Activated T-helper 17 cell treated with anti-CD3 and anti-CD28 coated beads, Interleukin-2, amount 50 U/mL, for 72 hours (primary cell): ENCODE measurements at regions not wholly inside any gene's neighbourhood (a gene's known extent, or its start where the extent isn't known, plus 50 kb on each side); places are given as distances from the start of the nearest gene placed in this dataset.

Source experiments
- ATAC-seq: fragments of 150-1000 bp; cut with Tn5 transposase; replicated peaks from 2 replicates; pipeline ENCODE4 v1.10.0; 2021; ENCODE audit warnings: mild to moderate bottlenecking, moderate library complexity
- H3K27ac Mint-ChIP-seq: one replicate; pipeline ENCODE4 v1.8.0; 2022; ENCODE audit warnings: mixed read lengths
- H3K27me3 Mint-ChIP-seq: one replicate; pipeline ENCODE4 v1.8.0; 2022; ENCODE audit warnings: mixed read lengths
- H3K36me3 Mint-ChIP-seq: one replicate; pipeline ENCODE4 v1.8.0; 2022; ENCODE audit warnings: low read depth, mild to moderate bottlenecking, mixed read lengths
- H3K4me1 Mint-ChIP-seq: one replicate; pipeline ENCODE4 v1.8.0; 2022; ENCODE audit warnings: mixed read lengths
- H3K4me3 Mint-ChIP-seq: one replicate; pipeline ENCODE4 v1.8.0; 2022; ENCODE audit warnings: mild to moderate bottlenecking, mixed read lengths
- H3K9me3 Mint-ChIP-seq: one replicate; pipeline ENCODE4 v1.8.0; 2022; ENCODE audit warnings: mixed read lengths

GRCh38 chr17:79324194-79324593, 249.6 kb downstream of the ENGASE start:
- no peak overlapping the region for H3K27ac Mint-ChIP-seq
- H3K4me1 Mint-ChIP-seq: no peaks in the 10 kb centered on the region
- no peaks in the 10 kb centered on the region for H3K36me3 Mint-ChIP-seq
- no peak for ATAC-seq
- H3K27me3 Mint-ChIP-seq: peaks cover 49% of the 10 kb centered on the region
- no peaks in the 10 kb centered on the region for H3K9me3 Mint-ChIP-seq
- H3K4me3 Mint-ChIP-seq: no peak overlapping the region

GRCh38 chr17:79323566-79323965, 248.9 kb downstream of the ENGASE start:
- Mint-ChIP-seq H3K36me3 (no peaks in the 10 kb centered on the region), H3K4me1 (no peaks in the 10 kb centered on the region), H3K27ac (no peak overlapping the region), H3K9me3 (no peaks in the 10 kb centered on the region), H3K27me3 (peaks cover 44% of the 10 kb centered on the region), H3K4me3 (no peak overlapping the region)
- no peak for ATAC-seq

- no peaks in the 10 kb centered on the region for H3K36me3 Mint-ChIP-seq
- H3K4me3 Mint-ChIP-seq: no peak overlapping the region
- no peaks in the 10 kb centered on the region for H3K4me1 Mint-ChIP-seq
- peaks cover 44% of the 10 kb centered on the region for H3K27me3 Mint-ChIP-seq
- H3K9me3 Mint-ChIP-seq: no peaks in the 10 kb centered on the region
- ATAC-seq: no peak
- no peak overlapping the region for H3K27ac Mint-ChIP-seq
Observed at GRCh38 chr17:79322211-79323123, 247.8 kb downstream of the ENGASE start.

- H3K4me1 Mint-ChIP-seq: no peaks in the 10 kb centered on the region
- no peaks in the 10 kb centered on the region for H3K36me3 Mint-ChIP-seq
- no peak overlapping the region for H3K27ac Mint-ChIP-seq
- H3K27me3 Mint-ChIP-seq: peaks cover 42% of the 10 kb centered on the region
- H3K4me3 Mint-ChIP-seq: no peak overlapping the region
- no peak for ATAC-seq
- H3K9me3 Mint-ChIP-seq: no peaks in the 10 kb centered on the region
Observed at GRCh38 chr17:79320331-79320730, 245.7 kb downstream of the ENGASE start.

GRCh38 chr17:79317916-79318315, 243.3 kb downstream of the ENGASE start:
- Mint-ChIP-seq H3K4me1 (no peaks in the 10 kb centered on the region), H3K4me3 (no peak overlapping the region), H3K9me3 (no peaks in the 10 kb centered on the region), H3K36me3 (no peaks in the 10 kb centered on the region), H3K27me3 (peaks cover 51% of the 10 kb centered on the region), H3K27ac (no peak overlapping the region)
- no peak for ATAC-seq

- H3K4me1 Mint-ChIP-seq: no peaks in the 10 kb centered on the region
- no peak overlapping the region for H3K4me3 Mint-ChIP-seq
- peaks cover 43% of the 10 kb centered on the region for H3K27me3 Mint-ChIP-seq
- no peak overlapping the region for H3K27ac Mint-ChIP-seq
- no peaks in the 10 kb centered on the region for H3K36me3 Mint-ChIP-seq
- ATAC-seq: no peak
- H3K9me3 Mint-ChIP-seq: no peaks in the 10 kb centered on the region
Observed at GRCh38 chr17:79316805-79317204, 242.2 kb downstream of the ENGASE start.

GRCh38 chr17:79315358-79316105, 240.9 kb downstream of the ENGASE start:
- Mint-ChIP-seq H3K4me3 (no peak overlapping the region), H3K4me1 (no peaks in the 10 kb centered on the region), H3K9me3 (no peaks in the 10 kb centered on the region), H3K27me3 (peaks cover 40% of the 10 kb centered on the region), H3K27ac (no peak overlapping the region), H3K36me3 (no peaks in the 10 kb centered on the region)
- no peak for ATAC-seq

- Mint-ChIP-seq H3K9me3 (no peaks in the 10 kb centered on the region), H3K4me3 (no peak overlapping the region), H3K27me3 (peaks cover 39% of the 10 kb centered on the region), H3K36me3 (no peaks in the 10 kb centered on the region), H3K27ac (no peak overlapping the region), H3K4me1 (no peaks in the 10 kb centered on the region)
- no peak for ATAC-seq
Observed at GRCh38 chr17:79314617-79315357, 240.2 kb downstream of the ENGASE start.

- no peak overlapping the region for H3K4me3 Mint-ChIP-seq
- H3K4me1 Mint-ChIP-seq: no peaks in the 10 kb centered on the region
- no peak for ATAC-seq
- no peak overlapping the region for H3K27ac Mint-ChIP-seq
- no peaks in the 10 kb centered on the region for H3K36me3 Mint-ChIP-seq
- peaks cover 37% of the 10 kb centered on the region for H3K27me3 Mint-ChIP-seq
- H3K9me3 Mint-ChIP-seq: no peaks in the 10 kb centered on the region
Observed at GRCh38 chr17:79311373-79311772, 236.7 kb downstream of the ENGASE start.

GRCh38 chr17:79306424-79307318, 232.0 kb downstream of the ENGASE start:
- Mint-ChIP-seq H3K4me1 (no peaks in the 10 kb centered on the region), H3K9me3 (no peaks in the 10 kb centered on the region), H3K36me3 (no peaks in the 10 kb centered on the region), H3K4me3 (no peak overlapping the region), H3K27ac (no peak overlapping the region), H3K27me3 (peaks cover 17% of the 10 kb centered on the region)
- no peak for ATAC-seq

GRCh38 chr17:79305768-79306423, 231.3 kb downstream of the ENGASE start:
- no peak for ATAC-seq
- no peaks in the 10 kb centered on the region for H3K36me3 Mint-ChIP-seq
- no peak overlapping the region for H3K4me3 Mint-ChIP-seq
- no peak overlapping the region for H3K27ac Mint-ChIP-seq
- H3K27me3 Mint-ChIP-seq: peaks cover 14% of the 10 kb centered on the region
- H3K9me3 Mint-ChIP-seq: no peaks in the 10 kb centered on the region
- no peaks in the 10 kb centered on the region for H3K4me1 Mint-ChIP-seq

- Mint-ChIP-seq H3K36me3 (no peaks in the 10 kb centered on the region), H3K4me1 (no peaks in the 10 kb centered on the region), H3K4me3 (no peak overlapping the region), H3K9me3 (no peaks in the 10 kb centered on the region), H3K27me3 (peaks cover 9% of the 10 kb centered on the region), H3K27ac (no peak overlapping the region)
- no peak for ATAC-seq
Observed at GRCh38 chr17:79305376-79305767, 230.7 kb downstream of the ENGASE start.

- Mint-ChIP-seq H3K36me3 (no peaks in the 10 kb centered on the region), H3K27ac (no peak overlapping the region), H3K9me3 (no peaks in the 10 kb centered on the region), H3K4me1 (no peaks in the 10 kb centered on the region), H3K27me3 (peaks cover 8% of the 10 kb centered on the region), H3K4me3 (no peak overlapping the region)
- ATAC-seq: no peak
Observed at GRCh38 chr17:79304884-79305283, 230.3 kb downstream of the ENGASE start.
